Renal cortical epithelial cell (primary cell): ENCODE measurements at regions not wholly inside any gene's neighbourhood (a gene's known extent, or its start where the extent isn't known, plus 50 kb on each side); places are given as distances from the start of the nearest gene placed in this dataset.

Source experiments
- DNase-seq: peaks from one replicate; pipeline ENCODE4 v3.0.0-alpha.2; 2011; ENCODE audit warnings: low read depth

GRCh38 chr6:87995461-87995860 lies 52.2 kb upstream of the SPACA1 start:
- no peak for DNase-seq

- DNase-seq, result no peak
These were observed 54.3 kb upstream of the SPACA1 start for GRCh38 chr6:87993356-87993755.

- DNase-seq, result no peak
These were observed 56.8 kb upstream of the SPACA1 start for GRCh38 chr6:87990871-87991270.

GRCh38 chr6:87982134-87982533 lies 65.5 kb upstream of the SPACA1 start:
- peak; percentile 17 for DNase-seq

- no peak for DNase-seq
These were observed 67.9 kb upstream of the SPACA1 start for GRCh38 chr6:87979737-87980136.

GRCh38 chr6:87976616-87977015 lies 71.0 kb upstream of the SPACA1 start:
- no peak for DNase-seq

GRCh38 chr6:87975561-87975960 lies 72.1 kb upstream of the SPACA1 start:
- DNase-seq, result no peak

- DNase-seq, result no peak
These were observed 75.4 kb upstream of the SPACA1 start for GRCh38 chr6:87972279-87972678.

- DNase-seq, result no peak
These were observed 75.9 kb upstream of the SPACA1 start for GRCh38 chr6:87971605-87972262.

- DNase-seq, result no peak
These were observed 79.0 kb upstream of the SPACA1 start for GRCh38 chr6:87968435-87969278.

- DNase-seq, result no peak
These were observed 81.8 kb upstream of the SPACA1 start for GRCh38 chr6:87965806-87966205.

- DNase-seq, result no peak
These were observed 88.6 kb upstream of the SPACA1 start for GRCh38 chr6:87959083-87959482.

- no peak for DNase-seq
These were observed 95.9 kb upstream of the SPACA1 start for GRCh38 chr6:87951751-87952150.

- DNase-seq, result no peak
These were observed 97.0 kb upstream of the SPACA1 start for GRCh38 chr6:87950614-87951013.

GRCh38 chr6:87949194-87949593 lies 98.4 kb upstream of the SPACA1 start:
- no peak for DNase-seq

- DNase-seq, result no peak
These were observed 101.0 kb upstream of the SPACA1 start for GRCh38 chr6:87946669-87947068.

GRCh38 chr6:87945966-87946365 lies 101.7 kb upstream of the SPACA1 start:
- DNase-seq, result no peak

- no peak for DNase-seq
These were observed 102.5 kb upstream of the SPACA1 start for GRCh38 chr6:87945181-87945580.

GRCh38 chr6:87944541-87944954 lies 103.1 kb upstream of the SPACA1 start:
- DNase-seq, result peak; percentile 46

GRCh38 chr6:87943191-87943590 lies 104.5 kb upstream of the SPACA1 start:
- no peak for DNase-seq

- no peak for DNase-seq
These were observed 105.9 kb upstream of the SPACA1 start for GRCh38 chr6:87941556-87942358.

- no peak for DNase-seq
These were observed 107.9 kb upstream of the SPACA1 start for GRCh38 chr6:87939776-87940175.

GRCh38 chr6:87938287-87938686 lies 109.4 kb upstream of the SPACA1 start:
- no peak for DNase-seq
